RPMI7951 (cell line): ENCODE measurements at regions not wholly inside any gene's neighbourhood (a gene's known extent, or its start where the extent isn't known, plus 50 kb on each side); places are given as distances from the start of the nearest gene placed in this dataset.

ENCODE experiments used
- DNase-seq: peaks from one replicate; pipeline ENCODE4 v3.0.0-alpha.2; 2012; ENCODE audit warnings: low read depth

GRCh38 chr5:2297991-2298390, 415.3 kb upstream of the IRX4 start:
- DNase-seq: no peak

- DNase-seq: no peak
Observed at GRCh38 chr5:2295476-2295875, 412.8 kb upstream of the IRX4 start.

- no peak for DNase-seq
Observed at GRCh38 chr5:2293906-2294305, 411.2 kb upstream of the IRX4 start.

GRCh38 chr5:2291146-2291840, 408.6 kb upstream of the IRX4 start:
- no peak for DNase-seq

- no peak for DNase-seq
Observed at GRCh38 chr5:2289380-2289779, 406.7 kb upstream of the IRX4 start.

GRCh38 chr5:2288968-2289367, 406.2 kb upstream of the IRX4 start:
- no peak for DNase-seq

GRCh38 chr5:2288466-2288865, 405.7 kb upstream of the IRX4 start:
- DNase-seq: no peak

GRCh38 chr5:2286250-2286649, 403.5 kb upstream of the IRX4 start:
- no peak for DNase-seq

- no peak for DNase-seq
Observed at GRCh38 chr5:2284678-2285077, 402.0 kb upstream of the IRX4 start.

- no peak for DNase-seq
Observed at GRCh38 chr5:2283481-2284045, 400.8 kb upstream of the IRX4 start.

GRCh38 chr5:2282893-2283292, 400.2 kb upstream of the IRX4 start:
- no peak for DNase-seq

- DNase-seq: no peak
Observed at GRCh38 chr5:2282034-2282690, 399.4 kb upstream of the IRX4 start.

- DNase-seq: no peak
Observed at GRCh38 chr5:2281446-2281845, 398.7 kb upstream of the IRX4 start.

GRCh38 chr5:2280318-2280717, 397.6 kb upstream of the IRX4 start:
- no peak for DNase-seq

GRCh38 chr5:2278825-2279456, 396.2 kb upstream of the IRX4 start:
- no peak for DNase-seq

GRCh38 chr5:2277886-2278285, 395.2 kb upstream of the IRX4 start:
- DNase-seq: no peak

- DNase-seq: no peak
Observed at GRCh38 chr5:2276101-2276500, 393.4 kb upstream of the IRX4 start.

- DNase-seq: no peak
Observed at GRCh38 chr5:2272755-2273154, 390.0 kb upstream of the IRX4 start.

GRCh38 chr5:2272039-2272438, 389.3 kb upstream of the IRX4 start:
- no peak for DNase-seq

GRCh38 chr5:2271316-2271715, 388.6 kb upstream of the IRX4 start:
- DNase-seq: no peak

- DNase-seq: no peak
Observed at GRCh38 chr5:2270467-2270866, 387.7 kb upstream of the IRX4 start.

- no peak for DNase-seq
Observed at GRCh38 chr5:2269656-2270055, 386.9 kb upstream of the IRX4 start.

- DNase-seq: no peak
Observed at GRCh38 chr5:2267991-2268390, 385.3 kb upstream of the IRX4 start.
